Nephron progenitor cell (in vitro differentiated cells): ENCODE measurements at regions not wholly inside any gene's neighbourhood (a gene's known extent, or its start where the extent isn't known, plus 50 kb on each side); places are given as distances from the start of the nearest gene placed in this dataset.

Source experiments
- DNase-seq: peaks from one replicate; pipeline ENCODE4 v3.0.0; 2021
- H3K27ac Mint-ChIP-seq: 2 replicates; pipeline ENCODE4 v1.8.0; 2021; ENCODE audit warnings: mild to moderate bottlenecking, moderate library complexity, mixed read lengths
- H3K27me3 Mint-ChIP-seq: 2 replicates; pipeline ENCODE4 v1.8.0; 2021; ENCODE audit warnings: mild to moderate bottlenecking, low read depth, mixed read lengths; ENCODE audit not compliant: poor library complexity
- H3K36me3 Mint-ChIP-seq: 2 replicates; pipeline ENCODE4 v1.8.0; 2021; ENCODE audit warnings: low read depth, mixed read lengths
- H3K4me1 Mint-ChIP-seq: 2 replicates; pipeline ENCODE4 v1.8.0; 2021; ENCODE audit warnings: mixed read lengths
- H3K4me3 Mint-ChIP-seq: 2 replicates; pipeline ENCODE4 v1.8.0; 2021; ENCODE audit warnings: mild to moderate bottlenecking, moderate library complexity, mixed read lengths
- H3K9me3 Mint-ChIP-seq: 2 replicates; pipeline ENCODE4 v1.8.0; 2021; ENCODE audit warnings: mild to moderate bottlenecking, moderate library complexity, mixed read lengths
- TF ChIP-seq, protein P1 (sequence below): fragments of 200-600 bp; sonication (generic); IDR thresholded peaks from 2 replicates; pipeline ENCODE4 v1.5.0; 2021; ENCODE audit warnings: antibody characterized with exemption

DNA sequence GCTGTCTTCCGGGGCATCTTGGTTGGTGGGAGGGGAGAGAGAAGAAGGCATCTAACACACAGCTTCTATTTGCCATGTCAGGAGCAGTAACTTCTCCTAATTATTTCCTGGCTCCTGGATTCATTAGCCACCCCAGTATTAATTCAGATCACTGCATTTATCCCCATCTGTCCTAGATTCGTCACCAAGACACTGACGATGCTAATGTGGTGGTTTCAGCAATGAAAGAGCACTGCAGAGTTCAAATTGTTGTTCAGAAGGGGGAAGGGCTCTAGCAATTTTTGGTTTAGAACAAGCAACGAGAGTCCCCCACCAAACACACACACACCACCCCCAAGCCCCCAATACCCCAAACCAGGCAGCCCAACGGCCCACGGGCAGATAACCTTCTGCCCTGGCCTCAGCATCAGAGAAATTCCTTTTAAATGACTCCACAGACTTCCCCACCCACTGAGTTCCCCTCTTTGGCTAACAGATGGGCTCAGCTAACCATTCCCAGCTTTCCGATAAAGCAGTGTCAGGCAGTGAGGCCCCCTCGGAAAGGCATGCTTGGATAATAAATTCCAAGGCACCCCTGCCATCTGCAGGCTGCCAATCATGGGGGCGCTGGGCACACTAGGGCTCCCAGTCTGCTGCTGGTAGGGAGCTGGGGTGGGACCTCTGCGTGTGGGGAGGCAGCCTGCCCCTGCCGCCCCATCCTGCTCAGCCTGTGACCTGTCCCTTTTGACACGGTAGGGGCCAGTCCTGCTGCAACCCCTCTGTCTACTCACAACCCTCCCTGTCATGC is 453.5 kb downstream of the MIAT start:
- Mint-ChIP-seq H3K27ac (no peak overlapping the region), H3K4me3 (no peak overlapping the region), H3K9me3 (no peaks in the 10 kb centered on the region), H3K4me1 (peaks cover 28% of the 10 kb centered on the region), H3K36me3 (no peaks in the 10 kb centered on the region), H3K27me3 (peaks cover 21% of the 10 kb centered on the region)
- TF ChIP-seq, protein P1, sequence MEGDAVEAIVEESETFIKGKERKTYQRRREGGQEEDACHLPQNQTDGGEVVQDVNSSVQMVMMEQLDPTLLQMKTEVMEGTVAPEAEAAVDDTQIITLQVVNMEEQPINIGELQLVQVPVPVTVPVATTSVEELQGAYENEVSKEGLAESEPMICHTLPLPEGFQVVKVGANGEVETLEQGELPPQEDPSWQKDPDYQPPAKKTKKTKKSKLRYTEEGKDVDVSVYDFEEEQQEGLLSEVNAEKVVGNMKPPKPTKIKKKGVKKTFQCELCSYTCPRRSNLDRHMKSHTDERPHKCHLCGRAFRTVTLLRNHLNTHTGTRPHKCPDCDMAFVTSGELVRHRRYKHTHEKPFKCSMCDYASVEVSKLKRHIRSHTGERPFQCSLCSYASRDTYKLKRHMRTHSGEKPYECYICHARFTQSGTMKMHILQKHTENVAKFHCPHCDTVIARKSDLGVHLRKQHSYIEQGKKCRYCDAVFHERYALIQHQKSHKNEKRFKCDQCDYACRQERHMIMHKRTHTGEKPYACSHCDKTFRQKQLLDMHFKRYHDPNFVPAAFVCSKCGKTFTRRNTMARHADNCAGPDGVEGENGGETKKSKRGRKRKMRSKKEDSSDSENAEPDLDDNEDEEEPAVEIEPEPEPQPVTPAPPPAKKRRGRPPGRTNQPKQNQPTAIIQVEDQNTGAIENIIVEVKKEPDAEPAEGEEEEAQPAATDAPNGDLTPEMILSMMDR: no peak
- no peak for DNase-seq

DNA sequence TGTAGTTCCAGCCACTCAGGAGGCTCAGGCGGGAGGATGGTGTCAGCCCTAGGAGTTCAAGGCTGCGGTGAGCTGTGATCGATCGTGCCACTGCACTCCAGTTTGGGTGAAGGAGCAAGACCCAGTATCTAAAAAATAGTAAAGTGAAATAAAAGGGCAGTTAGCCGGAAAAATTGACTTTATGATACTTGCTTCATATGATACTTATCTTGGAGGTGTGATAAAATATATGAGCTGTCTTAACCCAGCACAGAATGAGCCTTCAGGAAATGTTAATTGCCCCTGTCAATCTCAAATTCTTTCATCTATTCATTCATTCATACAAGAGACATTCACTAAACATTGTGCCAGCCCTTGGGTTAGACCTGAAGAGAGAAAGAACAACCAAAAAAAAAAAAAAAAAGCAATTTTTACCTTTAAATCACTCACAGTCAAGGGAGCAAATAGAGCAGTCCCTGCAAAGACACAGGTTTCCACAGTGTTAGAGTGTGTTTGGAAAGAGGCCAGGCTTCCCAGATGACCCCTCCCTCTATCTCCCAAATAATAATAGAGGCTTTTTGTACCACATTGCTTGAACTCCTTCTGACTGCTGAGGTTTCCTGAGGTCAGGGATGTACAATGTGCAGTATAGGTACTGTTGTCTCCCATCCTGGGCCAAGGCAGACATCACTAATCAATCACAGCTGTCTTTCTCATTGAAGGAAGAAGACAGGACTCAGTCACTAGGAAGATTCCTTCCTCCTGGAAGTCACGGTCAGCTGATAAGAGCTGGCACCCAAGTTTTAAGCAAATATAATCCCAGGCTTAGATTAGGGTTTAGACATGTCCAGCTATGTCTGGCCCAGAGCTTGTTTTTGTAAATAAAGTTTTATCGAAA is 454.6 kb downstream of the MIAT start:
- TF ChIP-seq, protein P1: no peak
- peaks cover 28% of the 10 kb centered on the region for H3K4me1 Mint-ChIP-seq
- no peak overlapping the region for H3K27ac Mint-ChIP-seq
- no peak overlapping the region for H3K4me3 Mint-ChIP-seq
- peaks cover 15% of the 10 kb centered on the region for H3K27me3 Mint-ChIP-seq
- H3K9me3 Mint-ChIP-seq: peaks cover 4% of the 10 kb centered on the region
- no peak for DNase-seq
- no peaks in the 10 kb centered on the region for H3K36me3 Mint-ChIP-seq

- Mint-ChIP-seq H3K4me3 (no peak overlapping the region), H3K4me1 (peaks cover 26% of the 10 kb centered on the region), H3K27ac (peak overlapping the region; percentile 20), H3K27me3 (peaks cover 5% of the 10 kb centered on the region), H3K36me3 (no peaks in the 10 kb centered on the region), H3K9me3 (peaks cover 4% of the 10 kb centered on the region)
- TF ChIP-seq, protein P1: no peak
- no peak for DNase-seq
Observed at GRCh38 chr22:27113211-27113635, 455.8 kb downstream of the MIAT start.

DNA sequence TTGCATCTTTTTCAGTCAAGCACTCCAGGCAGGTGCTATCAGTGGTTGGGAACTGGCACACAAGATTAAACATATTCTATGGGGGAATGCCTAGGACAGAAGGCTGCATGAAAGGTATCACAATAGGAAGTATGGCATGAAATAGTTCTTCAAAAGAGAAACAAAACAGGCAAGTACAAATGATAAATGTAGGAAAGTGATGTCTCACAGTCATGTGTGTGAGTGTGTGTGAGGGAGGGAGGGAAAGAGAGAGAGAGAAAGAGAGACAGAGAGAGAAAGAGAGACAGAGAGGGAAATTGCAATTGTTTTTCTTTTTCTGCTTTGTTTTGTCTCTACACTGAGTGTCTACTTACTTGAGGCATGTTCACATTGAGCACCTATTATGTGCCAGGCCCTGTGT is 456.3 kb downstream of the MIAT start:
- H3K4me1 Mint-ChIP-seq: peaks cover 22% of the 10 kb centered on the region
- TF ChIP-seq, protein P1: no peak

DNA sequence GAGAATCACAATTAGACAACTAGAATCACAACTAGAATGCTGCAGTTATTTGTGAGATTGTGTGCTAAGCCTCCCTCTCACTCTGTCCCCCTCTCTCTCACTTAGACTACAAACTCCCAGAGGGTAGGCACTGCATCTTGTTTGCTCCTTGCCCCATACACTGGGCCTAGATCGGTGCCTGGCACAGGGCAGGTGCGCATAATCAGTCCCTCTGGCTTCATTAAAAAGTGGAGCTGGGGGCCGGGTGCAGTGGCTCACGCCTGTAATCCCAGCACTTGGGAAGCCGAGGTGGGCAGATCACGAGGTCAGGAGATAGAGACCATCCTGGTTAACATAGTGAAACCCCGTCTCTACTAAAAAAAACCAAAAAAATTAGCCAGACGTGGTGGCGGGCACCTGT is 456.8 kb downstream of the MIAT start:
- no peak for DNase-seq
- H3K36me3 Mint-ChIP-seq: no peaks in the 10 kb centered on the region
- H3K9me3 Mint-ChIP-seq: peaks cover 4% of the 10 kb centered on the region
- H3K4me3 Mint-ChIP-seq: no peak overlapping the region
- TF ChIP-seq, protein P1: no peak
- H3K4me1 Mint-ChIP-seq: peaks cover 18% of the 10 kb centered on the region
- H3K27me3 Mint-ChIP-seq: peaks cover 10% of the 10 kb centered on the region
- H3K27ac Mint-ChIP-seq: no peak overlapping the region

More for the DNA sequence above, 456.3 kb downstream of the MIAT start:
- no peak overlapping the region for H3K4me3 Mint-ChIP-seq
- H3K27me3 Mint-ChIP-seq: peaks cover 9% of the 10 kb centered on the region
- peaks cover 4% of the 10 kb centered on the region for H3K9me3 Mint-ChIP-seq
- no peaks in the 10 kb centered on the region for H3K36me3 Mint-ChIP-seq
- H3K27ac Mint-ChIP-seq: no peak overlapping the region
- no peak for DNase-seq
